ENCODE measurements at regions not wholly inside any gene's neighbourhood (a gene's known extent, or its start where the extent isn't known, plus 50 kb on each side); places are given as distances from the start of the nearest gene placed in this dataset.
"Not testable (repeated sequence)": the region's sequence is repeated elsewhere in the genome, so short reads cannot be mapped to it uniquely, and the experiment has no call there.

GRCh38 chr5:2353211-2353610 lies 398.3 kb downstream of the IRX2 start:
- H3K27ac ChIP-seq = no peak overlapping the region
- H3K36me3 ChIP-seq = no peaks in the 10 kb centered on the region
- Mint-ChIP-seq H3K27me3 (ENCODE audit: insufficient read depth, low read depth) (peaks cover 7% of the 10 kb centered on the region), H3K27ac (no peak overlapping the region), H3K36me3 (no peaks in the 10 kb centered on the region), H3K4me3 (no peak overlapping the region), H3K4me1 (peaks cover 10% of the 10 kb centered on the region), H3K9me3 (peaks cover 15% of the 10 kb centered on the region)
- H3K4me1 ChIP-seq = no peaks in the 10 kb centered on the region
- no peaks in the 10 kb centered on the region for H4K20me1 ChIP-seq (ENCODE audit: low read depth)
- no peak overlapping the region for H3K4me2 ChIP-seq
- DNase-seq (ENCODE audit: low spot score) = no peak
- no peaks in the 10 kb centered on the region for H3K9me3 ChIP-seq (ENCODE audit: low read depth)
- TF ChIP-seq EZH2 (IDR thresholded peaks at IDR 0.05) = no peak
- no peak for TF ChIP-seq CTCF (IDR thresholded peaks at IDR 0.05)
- no peaks in the 10 kb centered on the region for H3F3A ChIP-seq (ENCODE audit: low read depth)
- H2AFZ ChIP-seq (replicated peaks) = no peak overlapping the region
- no peaks in the 10 kb centered on the region for H3K79me2 ChIP-seq (ENCODE audit: low read depth)
- H3K27me3 ChIP-seq = no peaks in the 10 kb centered on the region
- no peak overlapping the region for H3K4me3 ChIP-seq
- no peak overlapping the region for H3K9ac ChIP-seq

GRCh38 chr5:2352101-2352861 lies 399.2 kb downstream of the IRX2 start:
- TF ChIP-seq EZH2phosphoT487 (IDR thresholded peaks at IDR 0.05) (no peak), EZH2 (IDR thresholded peaks at IDR 0.05) (no peak), CTCF (IDR thresholded peaks at IDR 0.05) (no peak)
- peaks cover 24% of the 10 kb centered on the region for H3K9me3 Mint-ChIP-seq
- H3K27me3 ChIP-seq = no peaks in the 10 kb centered on the region
- H3K27ac ChIP-seq = no peak overlapping the region
- H3K27ac Mint-ChIP-seq = no peak overlapping the region
- no peaks in the 10 kb centered on the region for H3K79me2 ChIP-seq (ENCODE audit: low read depth)
- H3K9me3 ChIP-seq (ENCODE audit: low read depth) = no peaks in the 10 kb centered on the region
- peaks cover 9% of the 10 kb centered on the region for H3K27me3 Mint-ChIP-seq (ENCODE audit: insufficient read depth, low read depth)
- no peak overlapping the region for H3K4me2 ChIP-seq
- DNase-seq (ENCODE audit: low spot score) = no peak
- no peaks in the 10 kb centered on the region for H3K36me3 ChIP-seq
- peaks cover 10% of the 10 kb centered on the region for H3K4me1 Mint-ChIP-seq
- H4K20me1 ChIP-seq (ENCODE audit: low read depth) = no peaks in the 10 kb centered on the region
- no peak overlapping the region for H3K4me3 ChIP-seq
- H3K4me1 ChIP-seq = no peaks in the 10 kb centered on the region
- H3K9ac ChIP-seq = no peak overlapping the region
- H2AFZ ChIP-seq (replicated peaks) = no peak overlapping the region
- no peak overlapping the region for H3K4me3 Mint-ChIP-seq
- H3K36me3 Mint-ChIP-seq = no peaks in the 10 kb centered on the region
- H3F3A ChIP-seq (ENCODE audit: low read depth) = no peaks in the 10 kb centered on the region

GRCh38 chr5:2349768-2350167 lies 401.7 kb downstream of the IRX2 start:
- not testable (repeated sequence) for H3K27ac ChIP-seq

GRCh38 chr5:2338686-2339085 lies 412.8 kb downstream of the IRX2 start:
- TF ChIP-seq EZH2phosphoT487 (IDR thresholded peaks at IDR 0.05) = no peak
- no peak for TF ChIP-seq CTCF (IDR thresholded peaks at IDR 0.05)
- no peak for TF ChIP-seq EZH2 (IDR thresholded peaks at IDR 0.05)
- Histone ChIP-seq H3K79me2 (ENCODE audit: low read depth) (no peaks in the 10 kb centered on the region), H3K9me3 (ENCODE audit: low read depth) (no peaks in the 10 kb centered on the region), H3K27me3 (no peaks in the 10 kb centered on the region), H3K4me1 (peaks cover 17% of the 10 kb centered on the region), H3K4me3 (no peak overlapping the region), H3K9ac (no peak overlapping the region), H3F3A (ENCODE audit: low read depth) (no peaks in the 10 kb centered on the region), H2AFZ (replicated peaks) (no peak overlapping the region), H3K4me2 (no peak overlapping the region), H3K36me3 (no peaks in the 10 kb centered on the region), H4K20me1 (ENCODE audit: low read depth) (no peaks in the 10 kb centered on the region), H3K27ac (no peak overlapping the region)
- DNase-seq (ENCODE audit: low spot score) = no peak
- Mint-ChIP-seq H3K27me3 (ENCODE audit: insufficient read depth, low read depth) (no peaks in the 10 kb centered on the region), H3K27ac (no peak overlapping the region), H3K9me3 (peaks cover 2% of the 10 kb centered on the region), H3K36me3 (no peaks in the 10 kb centered on the region), H3K4me1 (peaks cover 31% of the 10 kb centered on the region), H3K4me3 (no peak overlapping the region)

More at GRCh38 chr5:2349768-2350167, 401.7 kb downstream of the IRX2 start:
- H3K9me3 Mint-ChIP-seq = peaks cover 33% of the 10 kb centered on the region
- not testable (repeated sequence) for H3K4me2 ChIP-seq; H3K27me3 ChIP-seq; H3K27ac Mint-ChIP-seq; DNase-seq (ENCODE audit: low spot score); H3K4me1 Mint-ChIP-seq; H3K36me3 ChIP-seq; H3K36me3 Mint-ChIP-seq; H3K4me3 Mint-ChIP-seq; H3K9ac ChIP-seq; H3K27me3 Mint-ChIP-seq (ENCODE audit: insufficient read depth, low read depth); H3K4me1 ChIP-seq; H3K79me2 ChIP-seq (ENCODE audit: low read depth); H3K9me3 ChIP-seq (ENCODE audit: low read depth); H2AFZ ChIP-seq (replicated peaks); H3K4me3 ChIP-seq; H4K20me1 ChIP-seq (ENCODE audit: low read depth); H3F3A ChIP-seq (ENCODE audit: low read depth)

Data from neural progenitor cell (in vitro differentiated cells).